Liver (tissue), 3 donors: ENCODE measurements at regions not wholly inside any gene's neighbourhood (a gene's known extent, or its start where the extent isn't known, plus 50 kb on each side); places are given as distances from the start of the nearest gene placed in this dataset.

ENCODE experiments used
- ATF3 ChIP-seq: IDR thresholded peaks from 2 replicates; pipeline ENCODE4 v1.6.1; 2016; ENCODE audit warnings: antibody characterized with exemption
- EGR1 ChIP-seq, 2 donors: IDR thresholded peaks; 2 replicates each; pipeline ENCODE4 v1.6.1; 2016 to 2018; ENCODE audit warnings: antibody characterized with exemption in 2 of 2, low read depth in 2 of 2
- GABPA ChIP-seq, 2 donors: IDR thresholded peaks in 1 of 2; conservative IDR thresholded peaks in 1 of 2; 2 replicates each; pipeline ENCODE4 v1.6.1; 2016; ENCODE audit warnings: antibody characterized with exemption in 2 of 2, mild to moderate bottlenecking in 1 of 2, moderate library complexity in 1 of 2
- JUND ChIP-seq, 2 donors: IDR thresholded peaks; 2 replicates each; pipeline ENCODE4 v1.6.1; 2016; ENCODE audit warnings: antibody characterized with exemption in 2 of 2
- RXRA ChIP-seq, 2 donors: IDR thresholded peaks; 2 replicates each; pipeline ENCODE4 v1.6.1; 2017 to 2018; ENCODE audit warnings: antibody characterized with exemption in 2 of 2, mild to moderate bottlenecking in 1 of 2
- SP1 ChIP-seq: IDR thresholded peaks from 2 replicates; pipeline ENCODE4 v1.6.1; 2018; ENCODE audit warnings: antibody characterized with exemption, mild to moderate bottlenecking
- YY1 ChIP-seq: IDR thresholded peaks from 2 replicates; pipeline ENCODE4 v1.6.1; 2016; ENCODE audit warnings: antibody characterized with exemption, mild to moderate bottlenecking
- TF ChIP-seq, protein P1 (sequence below): IDR thresholded peaks from 2 replicates; pipeline ENCODE4 v1.6.1; 2016; ENCODE audit warnings: antibody characterized with exemption, mild to moderate bottlenecking
- TF ChIP-seq, protein P2 (sequence below): fragments of 150-350 bp; IDR thresholded peaks from 2 replicates; pipeline ENCODE4 v1.5.1; 2017; ENCODE audit warnings: improper control_type of control experiment, low read depth, low read length; ENCODE audit not compliant: missing input control
- TF ChIP-seq, protein P3 (sequence below): IDR thresholded peaks from 2 replicates; pipeline ENCODE4 v1.6.1; 2016; ENCODE audit warnings: antibody characterized with exemption
- donor health status: healthy.
- donor health status: healthy.

DNA sequence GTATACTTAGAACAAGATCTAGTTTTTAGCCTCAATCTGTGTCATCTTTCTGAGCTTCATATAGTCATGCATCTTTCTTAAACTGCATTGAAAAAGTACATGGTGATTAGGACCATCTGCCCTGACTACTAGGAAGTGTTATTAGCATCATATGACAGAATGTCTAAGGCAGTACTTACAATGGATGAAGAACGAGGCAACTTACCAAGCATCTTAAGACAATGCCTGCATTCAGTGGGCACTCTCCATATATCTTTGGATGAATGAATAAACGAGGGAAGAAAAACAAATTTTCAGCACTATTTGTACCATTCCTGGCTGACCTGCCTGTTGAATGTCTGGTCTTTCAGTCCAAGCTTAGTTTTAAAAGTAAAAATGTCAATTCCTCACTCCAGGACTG lies 185.4 kb upstream of the EPHA3 start:
- TF ChIP-seq, protein P1, sequence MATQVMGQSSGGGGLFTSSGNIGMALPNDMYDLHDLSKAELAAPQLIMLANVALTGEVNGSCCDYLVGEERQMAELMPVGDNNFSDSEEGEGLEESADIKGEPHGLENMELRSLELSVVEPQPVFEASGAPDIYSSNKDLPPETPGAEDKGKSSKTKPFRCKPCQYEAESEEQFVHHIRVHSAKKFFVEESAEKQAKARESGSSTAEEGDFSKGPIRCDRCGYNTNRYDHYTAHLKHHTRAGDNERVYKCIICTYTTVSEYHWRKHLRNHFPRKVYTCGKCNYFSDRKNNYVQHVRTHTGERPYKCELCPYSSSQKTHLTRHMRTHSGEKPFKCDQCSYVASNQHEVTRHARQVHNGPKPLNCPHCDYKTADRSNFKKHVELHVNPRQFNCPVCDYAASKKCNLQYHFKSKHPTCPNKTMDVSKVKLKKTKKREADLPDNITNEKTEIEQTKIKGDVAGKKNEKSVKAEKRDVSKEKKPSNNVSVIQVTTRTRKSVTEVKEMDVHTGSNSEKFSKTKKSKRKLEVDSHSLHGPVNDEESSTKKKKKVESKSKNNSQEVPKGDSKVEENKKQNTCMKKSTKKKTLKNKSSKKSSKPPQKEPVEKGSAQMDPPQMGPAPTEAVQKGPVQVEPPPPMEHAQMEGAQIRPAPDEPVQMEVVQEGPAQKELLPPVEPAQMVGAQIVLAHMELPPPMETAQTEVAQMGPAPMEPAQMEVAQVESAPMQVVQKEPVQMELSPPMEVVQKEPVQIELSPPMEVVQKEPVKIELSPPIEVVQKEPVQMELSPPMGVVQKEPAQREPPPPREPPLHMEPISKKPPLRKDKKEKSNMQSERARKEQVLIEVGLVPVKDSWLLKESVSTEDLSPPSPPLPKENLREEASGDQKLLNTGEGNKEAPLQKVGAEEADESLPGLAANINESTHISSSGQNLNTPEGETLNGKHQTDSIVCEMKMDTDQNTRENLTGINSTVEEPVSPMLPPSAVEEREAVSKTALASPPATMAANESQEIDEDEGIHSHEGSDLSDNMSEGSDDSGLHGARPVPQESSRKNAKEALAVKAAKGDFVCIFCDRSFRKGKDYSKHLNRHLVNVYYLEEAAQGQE: no peak
- TF ChIP-seq, protein P2, sequence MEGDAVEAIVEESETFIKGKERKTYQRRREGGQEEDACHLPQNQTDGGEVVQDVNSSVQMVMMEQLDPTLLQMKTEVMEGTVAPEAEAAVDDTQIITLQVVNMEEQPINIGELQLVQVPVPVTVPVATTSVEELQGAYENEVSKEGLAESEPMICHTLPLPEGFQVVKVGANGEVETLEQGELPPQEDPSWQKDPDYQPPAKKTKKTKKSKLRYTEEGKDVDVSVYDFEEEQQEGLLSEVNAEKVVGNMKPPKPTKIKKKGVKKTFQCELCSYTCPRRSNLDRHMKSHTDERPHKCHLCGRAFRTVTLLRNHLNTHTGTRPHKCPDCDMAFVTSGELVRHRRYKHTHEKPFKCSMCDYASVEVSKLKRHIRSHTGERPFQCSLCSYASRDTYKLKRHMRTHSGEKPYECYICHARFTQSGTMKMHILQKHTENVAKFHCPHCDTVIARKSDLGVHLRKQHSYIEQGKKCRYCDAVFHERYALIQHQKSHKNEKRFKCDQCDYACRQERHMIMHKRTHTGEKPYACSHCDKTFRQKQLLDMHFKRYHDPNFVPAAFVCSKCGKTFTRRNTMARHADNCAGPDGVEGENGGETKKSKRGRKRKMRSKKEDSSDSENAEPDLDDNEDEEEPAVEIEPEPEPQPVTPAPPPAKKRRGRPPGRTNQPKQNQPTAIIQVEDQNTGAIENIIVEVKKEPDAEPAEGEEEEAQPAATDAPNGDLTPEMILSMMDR: no peak
- TF ChIP-seq ATF3 (no peak), JUND (IDR thresholded peaks at IDR 0.05) (no peak), RXRA (IDR thresholded peaks at IDR 0.05) (no peak), GABPA (IDR thresholded peaks at IDR 0.05 in 1 of 2, conservative IDR thresholded peaks at IDR 0.05 in 1 of 2) (no peak), YY1 (no peak), SP1 (no peak), EGR1 (IDR thresholded peaks at IDR 0.05; ENCODE audit: low read depth in 2 of 2) (no peak)
- TF ChIP-seq, protein P3, sequence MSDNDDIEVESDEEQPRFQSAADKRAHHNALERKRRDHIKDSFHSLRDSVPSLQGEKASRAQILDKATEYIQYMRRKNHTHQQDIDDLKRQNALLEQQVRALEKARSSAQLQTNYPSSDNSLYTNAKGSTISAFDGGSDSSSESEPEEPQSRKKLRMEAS: no peak
